ENCODE measurements at regions not wholly inside any gene's neighbourhood (a gene's known extent, or its start where the extent isn't known, plus 50 kb on each side); places are given as distances from the start of the nearest gene placed in this dataset.

- TF ChIP-seq CTCF (IDR thresholded peaks at IDR 0.05; ENCODE audit: low read depth, low read length), result no peak
- Histone ChIP-seq H3K36me3 (no peaks in the 10 kb centered on the region), H3K27me3 (ENCODE audit: insufficient read depth, low read depth, severe bottlenecking) (no peaks in the 10 kb centered on the region), H3K27ac (no peak overlapping the region), H3K9me3 (ENCODE audit: severe bottlenecking) (no peaks in the 10 kb centered on the region), H3K4me3 (ENCODE audit: low read depth, low read length) (no peak overlapping the region)
- no peak for DNase-seq
Measured at GRCh38 chr1:18004278-18004677, 103.3 kb upstream of the IGSF21 start.

GRCh38 chr1:18005238-18005637 is 102.4 kb upstream of the IGSF21 start:
- no peaks in the 10 kb centered on the region for H3K27me3 ChIP-seq (ENCODE audit: insufficient read depth, low read depth, severe bottlenecking)
- H3K27ac ChIP-seq, result no peak overlapping the region
- TF ChIP-seq CTCF (IDR thresholded peaks at IDR 0.05; ENCODE audit: low read depth, low read length), result no peak
- no peaks in the 10 kb centered on the region for H3K36me3 ChIP-seq
- no peaks in the 10 kb centered on the region for H3K9me3 ChIP-seq (ENCODE audit: severe bottlenecking)
- DNase-seq, result no peak
- no peak overlapping the region for H3K4me3 ChIP-seq (ENCODE audit: low read depth, low read length)

- Histone ChIP-seq H3K27me3 (ENCODE audit: insufficient read depth, low read depth, severe bottlenecking) (no peaks in the 10 kb centered on the region), H3K36me3 (no peaks in the 10 kb centered on the region), H3K27ac (no peak overlapping the region), H3K4me3 (ENCODE audit: low read depth, low read length) (no peak overlapping the region), H3K9me3 (ENCODE audit: severe bottlenecking) (peaks cover 3% of the 10 kb centered on the region)
- DNase-seq, result no peak
- no peak for TF ChIP-seq CTCF (IDR thresholded peaks at IDR 0.05; ENCODE audit: low read depth, low read length)
Measured at GRCh38 chr1:18007391-18008041, 100.1 kb upstream of the IGSF21 start.

GRCh38 chr1:18008081-18008480 is 99.5 kb upstream of the IGSF21 start:
- Histone ChIP-seq H3K27ac (no peak overlapping the region), H3K36me3 (no peaks in the 10 kb centered on the region), H3K9me3 (ENCODE audit: severe bottlenecking) (peaks cover 3% of the 10 kb centered on the region), H3K4me3 (ENCODE audit: low read depth, low read length) (no peak overlapping the region), H3K27me3 (ENCODE audit: insufficient read depth, low read depth, severe bottlenecking) (no peaks in the 10 kb centered on the region)
- TF ChIP-seq CTCF (IDR thresholded peaks at IDR 0.05; ENCODE audit: low read depth, low read length), result no peak
- no peak for DNase-seq

GRCh38 chr1:18009055-18009454 is 98.5 kb upstream of the IGSF21 start:
- Histone ChIP-seq H3K4me3 (ENCODE audit: low read depth, low read length) (no peak overlapping the region), H3K36me3 (no peaks in the 10 kb centered on the region), H3K27ac (no peak overlapping the region), H3K9me3 (ENCODE audit: severe bottlenecking) (peaks cover 3% of the 10 kb centered on the region), H3K27me3 (ENCODE audit: insufficient read depth, low read depth, severe bottlenecking) (no peaks in the 10 kb centered on the region)
- DNase-seq, result no peak
- TF ChIP-seq CTCF (IDR thresholded peaks at IDR 0.05; ENCODE audit: low read depth, low read length), result no peak

GRCh38 chr1:18009478-18009961 is 98.1 kb upstream of the IGSF21 start:
- DNase-seq, result no peak
- H3K27me3 ChIP-seq (ENCODE audit: insufficient read depth, low read depth, severe bottlenecking), result no peaks in the 10 kb centered on the region
- peaks cover 3% of the 10 kb centered on the region for H3K9me3 ChIP-seq (ENCODE audit: severe bottlenecking)
- no peak for TF ChIP-seq CTCF (IDR thresholded peaks at IDR 0.05; ENCODE audit: low read depth, low read length)
- H3K36me3 ChIP-seq, result no peaks in the 10 kb centered on the region
- H3K27ac ChIP-seq, result no peak overlapping the region
- H3K4me3 ChIP-seq (ENCODE audit: low read depth, low read length), result no peak overlapping the region
